ENCODE measurements at regions not wholly inside any gene's neighbourhood (a gene's known extent, or its start where the extent isn't known, plus 50 kb on each side); places are given as distances from the start of the nearest gene placed in this dataset.

DNA sequence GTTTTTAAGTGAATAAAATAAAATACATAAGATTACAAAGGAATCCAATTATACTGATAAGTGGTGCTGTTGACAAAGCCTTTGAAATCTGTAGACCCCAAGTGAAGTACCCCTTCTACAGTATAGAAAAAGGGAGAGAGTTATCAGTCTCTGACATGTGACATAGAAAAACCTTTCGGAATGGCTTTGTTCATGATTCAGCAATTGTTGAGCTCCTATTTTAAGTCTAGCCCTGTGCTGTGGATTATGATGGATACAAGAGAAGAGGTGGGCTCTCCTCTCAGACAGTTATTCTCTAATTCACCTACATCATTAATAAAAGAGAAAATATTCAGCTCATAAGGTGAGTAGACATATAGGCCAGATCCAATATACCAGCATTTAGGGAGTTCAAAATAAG lies 53.3 kb upstream of the ITPKB start:
- TF ChIP-seq, protein P1, sequence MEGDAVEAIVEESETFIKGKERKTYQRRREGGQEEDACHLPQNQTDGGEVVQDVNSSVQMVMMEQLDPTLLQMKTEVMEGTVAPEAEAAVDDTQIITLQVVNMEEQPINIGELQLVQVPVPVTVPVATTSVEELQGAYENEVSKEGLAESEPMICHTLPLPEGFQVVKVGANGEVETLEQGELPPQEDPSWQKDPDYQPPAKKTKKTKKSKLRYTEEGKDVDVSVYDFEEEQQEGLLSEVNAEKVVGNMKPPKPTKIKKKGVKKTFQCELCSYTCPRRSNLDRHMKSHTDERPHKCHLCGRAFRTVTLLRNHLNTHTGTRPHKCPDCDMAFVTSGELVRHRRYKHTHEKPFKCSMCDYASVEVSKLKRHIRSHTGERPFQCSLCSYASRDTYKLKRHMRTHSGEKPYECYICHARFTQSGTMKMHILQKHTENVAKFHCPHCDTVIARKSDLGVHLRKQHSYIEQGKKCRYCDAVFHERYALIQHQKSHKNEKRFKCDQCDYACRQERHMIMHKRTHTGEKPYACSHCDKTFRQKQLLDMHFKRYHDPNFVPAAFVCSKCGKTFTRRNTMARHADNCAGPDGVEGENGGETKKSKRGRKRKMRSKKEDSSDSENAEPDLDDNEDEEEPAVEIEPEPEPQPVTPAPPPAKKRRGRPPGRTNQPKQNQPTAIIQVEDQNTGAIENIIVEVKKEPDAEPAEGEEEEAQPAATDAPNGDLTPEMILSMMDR (IDR thresholded peaks at IDR 0.05; ENCODE audit: insufficient read depth, low read depth, low read length), result no peak
- no peak for TF ChIP-seq EZH2 (IDR thresholded peaks at IDR 0.05; ENCODE audit: insufficient read depth, low read length)
